Activated CD4-positive, alpha-beta T cell treated with anti-CD3 and anti-CD28 coated beads, Interleukin-2, amount 50 U/mL, for 16 hours (primary cell): ENCODE measurements at regions not wholly inside any gene's neighbourhood (a gene's known extent, or its start where the extent isn't known, plus 50 kb on each side); places are given as distances from the start of the nearest gene placed in this dataset.

ENCODE experiments used
- DNase-seq: peaks from one replicate; pipeline ENCODE4 v3.0.0-alpha.2; 2020

DNA sequence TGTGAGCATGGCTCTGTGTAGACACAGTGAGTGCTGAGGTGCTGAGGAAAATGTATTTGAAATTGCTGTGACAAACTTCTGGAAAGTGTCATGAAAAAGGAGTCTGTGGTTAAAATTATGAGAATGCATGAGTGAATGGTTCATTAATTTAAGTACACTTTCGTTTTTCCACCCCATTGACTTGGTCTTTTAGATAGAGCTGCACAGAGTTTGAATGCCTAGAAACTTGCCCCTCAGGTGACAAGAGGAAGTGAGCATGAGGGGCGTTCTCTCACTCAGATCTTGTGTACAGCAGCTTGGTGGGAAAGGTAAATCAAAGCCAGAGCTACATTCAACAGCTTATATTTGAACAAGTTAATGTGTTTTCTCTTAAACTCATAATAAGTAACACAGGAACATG, 296.8 kb downstream of the WDR72 start:
- no peak for DNase-seq

DNA sequence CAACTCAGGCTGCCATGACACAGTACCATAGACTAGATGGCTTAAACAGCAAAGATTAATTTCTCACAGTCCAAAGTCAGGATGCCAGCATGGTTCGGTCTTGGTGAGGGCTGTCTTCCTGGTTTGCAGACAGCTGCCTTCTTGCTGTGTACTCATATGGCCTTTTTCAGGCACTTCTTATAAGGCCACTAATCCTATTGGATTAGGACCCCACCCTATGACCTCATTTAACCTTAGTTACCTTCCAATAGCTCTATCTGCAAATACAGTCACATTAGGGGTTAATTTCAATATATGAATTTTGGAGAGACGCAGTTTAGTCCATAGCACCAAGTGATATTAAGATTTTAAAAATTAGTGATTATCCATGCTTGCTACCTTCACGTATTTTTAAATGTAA, 297.8 kb downstream of the WDR72 start:
- no peak for DNase-seq

DNA sequence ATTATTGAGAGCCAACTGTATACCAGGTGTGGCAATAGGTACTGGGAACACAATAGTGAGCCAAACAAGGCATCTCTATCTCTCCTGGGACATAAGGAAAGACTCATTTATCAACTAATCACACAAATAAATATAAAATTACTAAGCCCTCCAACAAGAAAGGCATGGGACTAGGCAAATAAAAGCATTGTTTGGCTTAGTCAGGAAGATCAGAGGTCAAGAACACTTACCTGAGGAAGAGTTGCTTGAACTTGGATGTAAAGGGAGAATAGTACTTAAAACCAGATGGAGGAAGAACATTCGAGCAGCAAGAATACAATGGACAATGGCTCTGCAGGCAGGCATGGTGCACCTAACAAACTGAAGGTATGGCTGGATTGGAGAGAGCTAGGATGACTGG, 300.7 kb downstream of the WDR72 start:
- DNase-seq, result no peak

DNA sequence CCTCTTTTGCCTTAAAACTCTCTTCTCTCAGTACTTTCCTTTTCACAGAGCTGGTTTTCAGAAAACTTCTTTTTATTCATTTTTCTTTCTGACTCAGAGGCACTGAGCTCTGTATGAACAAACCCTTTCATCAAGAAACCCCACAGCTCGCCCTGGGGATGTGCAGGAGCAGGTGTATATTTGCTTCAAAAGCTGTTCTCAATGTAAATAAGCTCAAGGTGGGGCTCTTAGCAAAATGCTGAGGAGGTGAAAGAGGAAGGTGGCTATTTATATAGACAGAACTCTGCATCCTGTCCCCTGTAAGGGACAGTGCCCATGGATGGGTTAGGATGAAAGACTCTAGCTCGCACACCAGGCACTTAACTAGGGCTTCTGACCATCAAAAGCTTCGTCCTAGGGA, 302.0 kb downstream of the WDR72 start:
- no peak for DNase-seq

DNA sequence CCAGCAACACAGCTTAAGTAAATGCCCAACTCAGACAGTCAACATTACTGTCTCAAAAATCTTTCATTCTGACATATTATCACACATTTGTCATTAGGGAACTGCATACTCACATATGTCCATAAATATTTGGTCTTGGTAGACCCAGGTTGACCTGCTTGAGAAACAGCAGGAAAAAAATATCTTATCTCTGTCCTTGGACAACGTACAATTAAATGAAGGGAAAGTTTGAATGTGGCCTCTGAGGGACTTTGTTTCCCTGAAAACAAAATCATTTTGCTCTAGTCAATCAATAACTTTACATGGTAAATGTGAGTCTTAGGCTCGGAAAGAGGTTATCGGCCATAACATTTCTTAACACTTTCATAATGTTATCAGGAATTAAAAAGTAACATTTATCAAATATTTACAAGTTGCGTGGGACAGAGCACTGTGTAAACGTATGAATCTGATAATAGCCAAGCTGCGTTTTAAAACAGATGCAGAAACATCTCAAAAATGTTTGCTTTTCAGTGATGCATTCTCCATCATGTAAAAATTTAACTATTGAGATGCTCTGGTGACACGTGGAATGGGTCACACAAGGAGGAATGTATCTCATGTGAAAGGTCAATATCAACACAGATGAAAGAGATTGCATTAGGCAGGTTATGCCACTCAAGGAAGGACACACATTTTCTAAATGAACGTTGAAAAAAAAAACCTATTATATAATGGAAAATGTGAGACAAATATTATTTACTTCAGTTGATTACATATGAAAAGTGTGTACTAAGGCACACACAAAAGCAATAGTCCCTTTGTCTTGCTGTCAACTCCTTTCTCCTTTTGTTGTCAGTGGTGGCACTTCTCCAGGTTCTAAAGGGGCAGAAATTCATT, 304.4 kb downstream of the WDR72 start:
- DNase-seq, result no peak

DNA sequence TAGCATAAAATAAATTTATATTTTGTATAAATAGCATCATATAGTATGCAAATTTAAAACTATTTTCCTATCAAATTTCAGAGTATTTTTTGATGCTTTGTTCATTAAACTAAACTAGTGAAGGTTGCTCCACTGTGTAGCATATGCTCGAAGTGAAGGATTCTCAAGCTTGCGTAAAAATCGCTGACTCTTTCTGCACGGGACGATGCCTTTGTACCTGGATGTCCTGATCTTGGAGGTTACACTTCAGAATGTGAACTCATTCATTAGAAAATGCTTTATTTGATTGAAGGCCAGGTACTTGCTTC, 305.0 kb downstream of the WDR72 start:
- DNase-seq, result no peak

DNA sequence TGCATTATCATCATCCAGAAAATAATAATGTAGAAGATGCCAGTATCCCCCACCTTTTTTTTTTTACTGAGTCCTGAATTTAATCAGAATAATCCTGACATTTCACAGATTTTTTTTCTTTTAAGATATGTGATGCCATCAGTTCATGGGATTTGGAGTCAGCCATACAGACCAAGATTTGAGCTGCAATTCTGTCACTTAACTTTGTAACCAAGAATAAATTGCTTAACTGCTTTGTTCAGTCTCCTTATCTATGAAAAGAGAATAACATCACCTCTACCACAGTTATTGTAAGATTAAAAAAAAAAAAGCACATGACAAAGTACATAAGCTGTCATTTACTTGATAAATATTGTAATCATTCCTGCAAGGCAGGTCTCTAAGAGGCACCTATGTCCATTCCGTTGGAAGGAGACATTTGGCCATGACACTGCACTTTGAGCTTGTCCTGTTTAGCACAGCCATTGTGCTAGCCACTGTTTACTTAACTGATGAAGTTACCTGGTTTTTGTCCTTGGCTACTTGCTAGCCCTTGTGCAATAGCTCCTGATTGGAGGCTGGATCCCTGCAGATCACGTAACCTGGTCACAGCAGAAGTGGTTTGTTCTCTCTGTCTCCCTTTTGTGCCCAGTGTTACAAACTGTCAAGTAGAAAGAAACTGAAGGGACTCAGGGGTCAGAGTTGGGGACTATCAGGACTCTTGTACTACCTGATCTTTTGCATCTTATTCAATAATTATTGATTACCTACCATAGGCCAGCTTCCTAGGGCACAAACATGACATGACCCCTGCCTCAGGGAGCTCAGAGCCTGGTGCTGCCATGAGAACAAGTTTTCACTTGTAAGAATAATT, 306.0 kb downstream of the WDR72 start:
- DNase-seq, result no peak

DNA sequence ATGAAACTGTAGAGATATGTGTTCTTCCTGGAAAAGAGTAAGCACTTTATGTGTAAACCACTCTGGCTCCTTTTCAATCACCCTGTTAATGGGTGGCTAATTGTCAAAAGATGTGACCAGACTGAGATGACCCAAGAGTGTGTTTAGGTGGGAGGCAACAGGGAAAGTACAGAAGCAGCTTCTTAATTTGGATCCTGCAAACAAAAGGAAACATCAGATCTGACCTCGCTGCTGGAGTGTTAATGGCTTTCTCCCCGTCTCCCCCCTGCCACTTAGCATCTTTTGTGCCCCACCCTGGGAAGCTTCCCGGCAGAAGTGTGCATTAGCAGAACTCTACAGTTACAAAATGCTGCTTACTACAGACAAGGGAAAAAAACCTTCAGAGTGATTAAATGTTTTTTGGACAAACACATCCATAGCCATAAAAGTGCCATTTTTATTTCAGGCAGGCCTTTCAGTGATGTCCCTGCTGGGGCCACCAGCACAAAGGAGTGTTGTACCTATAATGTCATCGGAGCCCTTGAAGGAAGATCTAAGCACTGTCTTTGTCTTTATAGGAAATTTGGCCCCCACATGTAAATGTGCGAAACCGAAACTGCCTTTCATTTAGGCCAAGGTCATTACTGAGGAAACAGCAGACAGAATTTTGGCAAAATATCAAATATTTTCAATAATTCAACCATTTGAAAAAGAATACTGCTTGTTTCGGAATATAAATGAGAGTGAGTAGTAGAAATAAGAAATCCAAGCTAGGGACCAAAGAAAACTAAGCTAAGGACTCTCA, 311.0 kb downstream of the WDR72 start:
- DNase-seq, result no peak

DNA sequence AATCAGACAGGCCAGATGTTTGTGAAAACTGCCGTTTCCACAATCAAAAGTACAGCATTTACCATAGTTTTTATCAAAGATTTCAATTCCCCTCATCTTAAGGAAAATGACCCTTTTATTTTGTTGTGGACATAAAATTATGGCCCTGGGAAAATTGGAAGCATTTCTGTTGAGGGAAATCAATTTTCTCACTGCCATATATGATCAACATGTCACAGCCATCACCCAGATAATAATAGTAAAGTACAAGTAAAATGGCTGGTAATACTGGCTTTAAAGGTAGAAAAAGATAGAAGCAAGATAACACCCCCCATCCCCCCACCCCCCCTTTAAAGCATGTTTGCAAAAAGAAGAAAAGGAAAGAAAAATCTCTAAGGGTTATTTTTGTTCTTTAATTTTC, 311.7 kb downstream of the WDR72 start:
- no peak for DNase-seq

DNA sequence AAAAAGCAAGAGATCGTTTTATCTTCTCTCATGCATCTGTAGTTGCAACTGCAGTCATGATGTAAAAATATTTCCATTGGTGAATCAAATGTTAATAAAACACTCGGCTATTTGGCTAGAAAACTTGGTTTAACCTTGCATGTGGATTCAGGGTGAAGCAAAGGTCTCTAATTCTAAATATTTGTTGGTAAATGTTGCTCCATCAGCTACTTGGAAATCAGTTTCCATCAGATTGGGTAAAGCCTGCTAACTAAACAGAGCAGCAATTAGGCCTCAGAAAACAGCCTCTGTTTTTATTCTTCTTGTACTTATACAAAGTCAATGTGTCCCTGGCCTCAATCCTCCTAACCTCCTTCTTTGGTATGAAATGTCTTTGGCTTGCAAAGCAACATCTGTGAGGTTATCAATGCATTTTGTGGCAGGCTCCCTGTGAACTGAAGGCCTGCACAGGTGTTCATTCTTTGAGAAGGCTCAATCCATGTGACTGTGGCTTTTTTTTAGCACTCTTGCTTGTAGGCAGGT, 312.3 kb downstream of the WDR72 start:
- no peak for DNase-seq

DNA sequence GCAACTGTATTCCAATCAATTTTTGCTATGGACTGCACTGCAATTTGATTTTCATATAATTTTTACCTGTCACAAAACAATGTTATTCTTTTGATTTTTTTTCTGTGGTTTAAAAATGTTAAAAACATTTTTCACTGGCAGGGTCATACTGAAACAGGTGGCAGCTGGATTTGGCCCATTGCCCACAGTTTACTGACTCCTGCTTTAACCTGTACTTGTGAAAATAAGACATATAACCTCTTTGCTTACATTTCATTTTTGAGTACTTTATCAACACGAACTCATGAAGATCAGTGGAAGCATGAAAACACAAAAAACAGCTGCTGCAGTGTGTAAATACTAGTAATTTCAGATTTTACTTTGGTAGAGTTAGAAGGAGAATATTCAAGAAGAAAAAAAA, 313.1 kb downstream of the WDR72 start:
- no peak for DNase-seq

DNA sequence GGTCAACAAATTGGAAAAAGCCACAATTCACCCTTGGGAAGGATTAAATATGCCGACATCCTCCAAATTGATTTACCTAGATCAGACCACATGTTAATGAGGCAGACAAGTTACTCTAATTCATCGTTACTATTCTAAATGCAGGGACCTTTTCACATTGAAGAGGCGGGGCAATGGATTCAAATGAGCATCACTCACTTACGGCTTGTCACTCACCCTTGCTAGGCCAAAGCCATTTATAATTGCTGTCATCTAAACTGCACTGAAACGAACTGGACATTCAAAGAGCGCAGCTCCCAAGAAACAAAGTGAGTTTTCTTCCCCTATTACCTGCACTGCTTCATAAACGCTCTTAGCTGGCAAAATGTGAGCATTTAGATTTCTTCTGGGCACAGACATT, 313.9 kb downstream of the WDR72 start:
- DNase-seq, result no peak

DNA sequence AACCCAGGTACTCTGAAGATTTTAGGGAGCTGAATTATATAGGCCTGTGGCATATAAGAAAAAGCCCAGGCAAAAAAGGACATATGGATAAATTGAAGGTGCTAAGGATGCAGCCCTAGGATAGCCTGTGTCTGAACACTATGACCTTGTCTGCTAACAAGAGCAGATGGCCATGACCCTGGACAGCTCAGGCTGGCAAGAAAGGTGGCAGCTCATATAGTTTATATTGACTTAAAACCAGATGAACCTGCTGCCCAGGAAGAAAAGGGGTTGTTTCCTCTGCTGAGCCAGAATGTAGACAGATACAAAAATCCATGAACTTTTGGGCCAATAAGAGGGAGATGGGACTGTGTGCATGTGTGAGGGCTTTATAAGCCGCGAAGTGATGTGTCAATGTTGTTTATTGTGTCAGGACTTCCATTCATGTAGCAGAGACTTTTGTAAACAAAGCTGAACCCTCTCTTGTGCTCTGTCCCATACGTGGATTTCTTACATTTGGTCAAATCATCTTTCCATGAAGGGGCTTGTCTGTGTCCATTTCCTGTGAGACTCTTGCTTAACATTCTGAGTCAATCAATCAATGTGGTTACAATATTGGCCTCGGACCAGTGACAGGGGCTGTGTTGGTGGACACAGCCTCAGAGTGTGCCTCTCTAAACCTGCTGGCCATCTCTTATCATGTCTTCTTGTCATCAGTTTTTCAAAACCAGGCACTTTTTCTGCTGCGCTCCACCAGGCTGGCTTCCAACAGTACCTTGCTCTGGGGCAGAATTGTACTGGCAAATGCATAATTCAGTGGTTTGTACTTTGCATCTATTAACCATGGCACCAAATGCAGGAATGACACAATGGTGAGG, 321.2 kb downstream of the WDR72 start:
- DNase-seq, result no peak

DNA sequence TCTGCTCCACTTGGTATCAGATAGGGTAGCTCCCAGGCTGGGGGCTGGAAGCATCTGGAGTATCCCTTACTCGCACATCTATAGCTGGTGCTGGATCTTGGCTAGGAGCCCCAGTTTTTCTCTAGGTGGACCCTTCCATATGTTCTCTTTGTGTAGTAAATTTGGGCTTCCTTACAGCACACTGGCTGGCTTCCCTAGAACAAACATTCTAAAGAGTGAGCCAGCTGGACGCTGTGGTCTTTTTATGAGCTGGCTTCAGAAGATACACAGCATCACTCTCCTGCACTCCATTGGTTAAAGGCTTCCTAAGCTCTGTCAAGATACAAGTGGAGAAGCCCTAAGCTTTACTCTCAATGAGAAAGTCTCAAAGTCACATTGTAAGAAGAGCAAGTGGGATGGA, 322.1 kb downstream of the WDR72 start:
- no peak for DNase-seq

DNA sequence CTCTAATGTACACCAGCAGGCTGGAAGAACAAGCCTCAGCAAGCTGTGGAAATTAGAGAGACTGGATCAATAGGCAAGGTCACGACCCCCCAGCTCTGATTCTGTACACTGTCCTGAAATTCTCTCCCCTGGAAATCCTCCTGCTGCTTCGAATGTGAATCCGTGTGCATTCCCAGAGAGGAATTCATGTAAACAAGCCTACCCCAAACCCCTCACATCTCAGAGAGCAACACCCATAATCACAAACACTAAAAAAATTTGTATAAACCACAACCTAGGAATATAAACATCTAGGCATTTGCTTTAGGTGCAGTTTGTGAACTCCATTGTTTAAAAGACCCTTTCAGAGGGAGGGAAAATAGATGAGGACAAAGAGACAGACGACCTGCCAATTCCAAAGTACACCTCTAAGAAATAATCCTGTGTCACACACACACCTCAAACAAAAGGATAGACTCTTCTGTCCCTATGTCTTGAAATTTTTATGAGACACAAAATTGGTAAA, 325.2 kb downstream of the WDR72 start:
- DNase-seq, result no peak

DNA sequence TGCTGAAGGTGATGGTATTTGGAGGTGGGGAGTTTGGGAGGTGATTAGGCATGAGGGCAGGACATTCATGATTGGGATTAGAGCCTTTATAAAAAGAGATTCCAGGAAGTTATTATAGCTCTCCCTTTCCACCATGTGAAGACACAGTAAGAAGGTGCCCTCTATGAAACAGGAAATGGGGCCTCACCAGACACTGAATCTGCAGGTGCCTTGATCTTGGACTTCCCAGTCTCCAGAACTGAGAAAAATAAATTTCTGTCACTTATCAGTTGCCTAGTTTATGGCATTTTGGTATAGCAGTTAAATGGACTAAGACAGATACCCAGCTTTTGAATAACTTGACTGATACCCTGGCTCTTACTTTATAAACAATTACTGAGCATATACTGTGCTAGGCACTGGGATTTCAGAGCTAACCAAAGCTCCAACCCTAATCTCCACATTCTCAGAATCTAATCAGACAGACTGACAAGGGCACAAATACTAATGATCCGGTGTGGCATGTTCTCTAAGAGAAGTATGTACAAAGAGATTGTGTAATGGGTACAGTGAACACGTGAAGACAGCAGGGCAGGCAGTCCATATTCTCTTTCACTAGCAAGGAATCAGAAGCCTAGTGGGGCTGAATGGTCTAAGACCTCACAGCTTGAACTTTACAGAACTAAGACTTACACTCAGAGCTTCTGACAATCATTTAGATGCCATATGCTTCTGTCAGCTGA, 343.1 kb downstream of the WDR72 start:
- no peak for DNase-seq

DNA sequence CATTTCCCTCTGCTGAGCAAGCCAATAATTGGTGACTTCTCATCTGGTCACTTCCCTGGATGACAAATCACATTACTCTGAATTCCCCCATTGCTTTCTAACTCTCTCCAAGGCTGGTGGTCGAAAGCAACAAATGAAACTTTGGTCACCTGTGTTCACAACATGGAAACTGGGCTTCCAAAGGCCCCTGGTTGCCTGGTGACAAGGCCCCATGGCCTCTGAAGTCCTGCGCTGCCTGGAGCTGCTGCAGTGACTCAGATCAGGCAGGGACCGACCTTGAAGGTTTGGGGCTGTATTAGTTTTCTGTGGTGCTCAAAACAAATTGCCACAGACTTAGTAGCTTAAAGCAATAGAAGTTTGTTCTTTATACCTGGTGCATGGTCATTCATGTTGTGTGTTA, 345.3 kb downstream of the WDR72 start:
- DNase-seq, result no peak

DNA sequence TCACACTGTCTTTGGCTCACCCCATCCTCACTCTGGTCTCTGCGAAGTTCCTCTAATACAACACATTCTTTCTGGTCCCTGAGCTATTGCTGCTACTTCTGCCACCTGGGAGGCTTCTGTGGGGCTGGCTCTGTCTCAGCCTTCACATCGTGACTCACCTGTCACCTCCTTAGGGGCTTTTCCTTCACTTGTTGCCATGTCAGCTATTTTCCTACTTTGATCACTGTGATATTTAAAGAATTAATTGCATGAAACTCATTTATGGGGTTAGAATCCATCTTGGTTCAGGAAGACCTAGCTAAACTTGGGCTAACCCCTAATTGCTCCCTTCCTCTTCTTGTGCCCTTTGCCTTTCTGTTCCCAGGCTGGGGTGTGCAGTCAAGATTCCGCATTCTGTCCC, 346.9 kb downstream of the WDR72 start:
- DNase-seq, result no peak

DNA sequence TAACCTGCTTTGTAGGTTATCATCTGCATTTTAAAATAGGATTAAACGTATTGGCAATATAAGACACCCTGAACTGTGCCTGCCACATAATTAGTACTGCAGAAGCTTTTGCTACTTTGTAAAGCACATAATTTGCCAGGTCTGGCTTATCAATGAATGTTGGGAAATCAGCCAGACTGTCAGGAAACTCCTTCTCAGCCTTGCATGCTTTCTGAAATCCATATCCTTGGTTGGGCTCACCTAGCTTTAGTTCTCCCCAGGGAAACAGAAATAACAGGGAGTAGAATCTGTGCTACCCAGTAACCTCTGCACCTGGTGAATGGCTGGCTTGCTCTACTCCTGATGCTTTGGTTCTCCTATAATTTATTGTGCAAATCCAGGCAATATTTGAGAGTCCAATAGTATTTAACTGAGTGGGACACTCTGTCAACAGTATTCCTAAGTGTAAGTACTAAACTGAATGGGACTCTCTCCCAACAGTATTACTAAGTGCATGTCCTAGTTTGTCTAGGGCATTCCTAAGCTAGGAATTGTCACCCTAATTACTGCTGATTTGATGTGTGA, 354.5 kb downstream of the WDR72 start:
- no peak for DNase-seq

DNA sequence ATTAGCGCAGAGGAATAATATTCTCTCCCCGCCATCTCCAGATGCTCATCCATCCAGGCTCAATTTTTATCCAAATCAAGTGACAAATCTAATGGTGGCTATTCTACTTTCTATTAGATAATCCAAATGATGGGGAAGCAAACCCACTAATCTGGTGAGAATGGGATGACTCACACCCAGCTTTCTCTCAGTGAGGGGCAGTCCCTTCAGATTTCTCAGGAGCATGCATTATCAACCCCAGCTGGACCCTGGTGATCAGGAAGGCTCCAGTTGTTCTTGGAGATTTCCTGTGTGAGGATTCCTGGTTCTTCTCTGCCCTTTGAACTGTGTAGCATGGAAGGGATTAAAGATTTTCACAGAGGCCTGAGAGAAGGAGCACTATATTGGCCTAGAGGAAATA, 358.0 kb downstream of the WDR72 start:
- DNase-seq, result no peak

DNA sequence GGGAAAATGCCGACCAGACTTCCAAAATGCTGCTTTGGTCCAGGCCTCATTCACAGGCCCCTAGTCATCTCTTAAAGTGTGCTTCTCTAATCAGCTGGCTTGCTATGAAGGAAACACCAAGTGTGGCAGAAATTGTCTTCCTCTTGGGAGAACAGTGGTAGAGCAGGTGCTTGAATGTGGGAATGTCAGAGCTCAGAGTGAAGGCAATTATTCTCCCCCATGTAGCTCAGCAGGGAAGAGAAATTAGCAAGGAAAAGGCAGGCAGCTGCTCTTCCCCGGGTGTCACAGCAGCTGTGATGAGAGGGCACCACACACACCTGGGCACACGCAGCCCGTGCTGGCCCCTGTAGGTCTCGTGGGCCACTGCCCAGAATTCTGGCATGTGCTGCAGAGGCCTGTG, 358.5 kb downstream of the WDR72 start:
- no peak for DNase-seq
